HG02642 (cell line): ENCODE measurements at regions not wholly inside any gene's neighbourhood (a gene's known extent, or its start where the extent isn't known, plus 50 kb on each side); places are given as distances from the start of the nearest gene placed in this dataset.
"Not testable (repeated sequence)": the region's sequence is repeated elsewhere in the genome, so short reads cannot be mapped to it uniquely, and the experiment has no call there.

Experiments used
- ATAC-seq: cut with Tn5 transposase; IDR thresholded peaks from one replicate; pipeline ENCODE4 v1.9.1; 2021; ENCODE audit warnings: mild to moderate bottlenecking; ENCODE audit not compliant: unreplicated experiment, poor library complexity

GRCh38 chr2:64742678-64743077, 89.0 kb upstream of the SERTAD2 start:
- ATAC-seq: no peak

DNA sequence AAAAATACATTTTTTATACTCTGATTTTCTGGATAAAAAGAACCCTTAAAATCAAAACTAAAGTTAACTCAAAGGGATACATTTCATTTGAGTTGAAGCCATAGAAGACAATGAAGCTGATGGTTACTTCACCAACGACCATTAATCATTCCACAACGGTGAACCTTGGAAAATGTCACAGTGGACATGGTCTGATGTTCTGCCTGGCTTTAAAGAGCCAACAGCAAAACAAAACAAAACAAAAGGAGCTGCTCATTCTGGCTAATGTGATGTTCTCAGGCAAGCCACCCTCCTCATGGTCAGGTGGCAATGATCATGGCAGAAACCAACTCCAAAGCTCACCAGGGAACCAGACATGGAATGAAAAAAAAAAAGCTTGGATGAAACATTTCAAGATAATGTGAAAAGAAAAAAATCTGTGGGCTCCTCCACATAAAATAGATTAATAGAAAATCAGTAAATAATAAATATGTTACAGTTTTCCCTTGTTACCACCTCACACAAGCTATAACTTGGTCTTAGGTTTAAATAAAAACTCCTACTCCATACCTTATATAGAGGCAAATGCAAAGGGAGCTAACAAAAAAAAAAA, 90.1 kb upstream of the SERTAD2 start:
- ATAC-seq: no peak

DNA sequence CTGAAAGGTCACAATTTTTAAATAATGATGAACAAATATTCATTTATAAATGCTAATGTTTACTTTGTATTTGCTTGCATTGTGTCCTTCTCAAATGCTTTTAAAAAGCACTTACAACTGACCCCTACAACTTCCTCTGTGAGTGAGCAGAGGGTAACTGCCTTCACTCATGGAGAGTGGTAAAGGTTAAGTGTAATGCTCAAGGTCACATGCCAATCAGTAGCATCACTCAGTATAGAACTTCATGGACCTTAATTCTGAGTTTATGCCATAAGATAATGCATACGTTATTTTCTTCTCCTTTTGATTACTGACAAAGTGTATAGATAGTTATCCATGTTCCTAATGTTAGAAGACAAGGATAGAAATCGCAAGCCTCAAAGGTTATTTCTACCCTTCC, 91.8 kb upstream of the SERTAD2 start:
- ATAC-seq: no peak

GRCh38 chr2:64747690-64748091, 94.0 kb upstream of the SERTAD2 start:
- not testable (repeated sequence) for ATAC-seq

GRCh38 chr2:64748147-64748546, 94.4 kb upstream of the SERTAD2 start:
- no peak for ATAC-seq

GRCh38 chr2:64748561-64748960, 94.8 kb upstream of the SERTAD2 start:
- no peak for ATAC-seq

- ATAC-seq: no peak
Observed at GRCh38 chr2:64749446-64749845, 95.7 kb upstream of the SERTAD2 start.

GRCh38 chr2:64750001-64750816, 96.5 kb upstream of the SERTAD2 start:
- ATAC-seq: no peak

- ATAC-seq: peak; percentile 89
Observed at GRCh38 chr2:64750817-64751285, 97.1 kb upstream of the SERTAD2 start.

- ATAC-seq: peak; percentile 88
Observed at GRCh38 chr2:64751286-64752260, 97.9 kb upstream of the SERTAD2 start.

DNA sequence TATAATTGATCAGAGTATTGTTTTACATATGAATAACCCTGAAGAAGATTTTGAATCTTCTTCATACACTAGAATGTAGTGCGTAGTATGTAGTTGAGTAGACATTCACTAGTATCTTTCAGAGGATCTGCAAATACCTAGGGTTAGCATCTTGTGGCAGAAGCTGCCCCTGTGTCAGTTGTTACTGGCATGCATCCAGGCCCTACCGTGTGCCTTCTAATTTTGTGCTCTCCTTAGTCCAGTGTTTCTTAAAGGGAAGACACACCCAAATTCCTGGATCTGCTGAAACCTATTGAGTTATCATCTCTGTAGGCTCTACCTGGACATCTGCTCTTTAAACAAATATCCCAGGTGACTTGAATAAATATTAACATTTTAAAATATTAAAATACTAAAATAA, 99.7 kb upstream of the SERTAD2 start:
- no peak for ATAC-seq

DNA sequence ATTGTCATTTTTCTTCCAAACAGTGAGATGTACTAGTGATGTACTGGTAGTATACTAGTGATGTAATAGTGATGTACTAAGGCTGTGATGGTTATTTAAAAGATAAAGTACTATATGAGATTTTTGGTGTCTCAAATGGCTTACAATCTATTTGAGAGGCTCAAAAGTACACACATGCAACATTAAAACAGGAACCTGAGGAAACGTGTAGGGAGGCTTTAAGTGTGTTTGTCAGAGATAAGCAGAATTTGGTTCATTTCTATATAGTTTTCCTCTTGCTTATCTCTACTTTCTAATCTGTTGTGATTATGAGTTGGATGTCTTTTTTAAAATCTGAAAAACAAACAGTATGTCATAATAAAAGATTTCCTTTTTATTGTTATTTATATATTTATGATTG, 100.9 kb upstream of the SERTAD2 start:
- no peak for ATAC-seq

- no peak for ATAC-seq
Observed at GRCh38 chr2:64757126-64757525, 103.4 kb upstream of the SERTAD2 start.

DNA sequence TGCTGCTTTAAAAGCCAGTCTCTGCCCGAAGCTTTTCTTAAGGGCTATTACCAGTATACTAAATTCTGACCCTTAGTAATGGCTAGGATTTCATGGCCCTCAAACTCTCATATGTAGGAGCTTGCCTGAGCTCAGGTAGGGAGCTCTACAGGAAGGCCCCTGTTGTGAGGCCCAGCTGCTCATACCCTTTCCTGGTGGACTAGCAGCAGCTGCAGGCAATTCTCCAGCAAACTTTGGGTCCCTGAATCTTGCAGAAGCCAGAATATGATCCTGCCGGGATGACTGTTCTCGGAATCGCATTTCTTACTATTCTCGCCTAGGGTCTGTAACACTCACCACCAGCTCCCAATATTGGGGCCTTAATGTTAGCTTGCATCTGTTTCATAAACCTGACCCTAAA, 106.4 kb upstream of the SERTAD2 start:
- no peak for ATAC-seq

DNA sequence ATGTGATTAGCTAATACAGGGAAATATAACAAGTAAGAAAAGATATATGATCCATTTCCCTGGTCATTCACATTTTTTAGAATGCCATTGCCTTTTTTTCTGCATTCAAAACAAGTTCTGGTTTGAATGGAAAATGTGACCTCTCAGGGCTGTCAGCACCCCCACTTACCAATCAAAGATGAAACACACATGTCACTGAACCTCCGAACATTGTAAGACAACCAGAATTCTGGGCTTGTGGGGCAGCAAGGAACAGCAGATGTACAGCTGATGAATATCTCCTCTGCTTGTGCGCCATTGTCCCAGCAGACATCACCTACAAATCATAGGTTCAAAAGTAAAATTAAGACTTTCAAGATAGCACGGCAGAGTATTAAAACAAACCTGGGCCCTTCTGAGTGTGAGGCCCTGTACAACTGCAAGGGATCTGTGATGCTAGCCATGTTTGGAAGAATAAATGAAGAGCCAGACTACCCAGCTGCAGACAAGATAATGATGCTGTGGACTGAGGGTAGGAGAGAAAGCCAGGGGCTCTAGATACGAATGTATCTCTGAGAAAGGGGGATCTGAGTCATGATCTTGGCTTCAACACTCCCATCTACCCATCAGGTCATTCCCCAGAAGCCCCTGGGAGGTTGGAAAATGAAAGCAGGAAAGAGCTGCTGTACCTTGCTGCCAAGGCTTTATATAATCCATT, 108.7 kb upstream of the SERTAD2 start:
- no peak for ATAC-seq

DNA sequence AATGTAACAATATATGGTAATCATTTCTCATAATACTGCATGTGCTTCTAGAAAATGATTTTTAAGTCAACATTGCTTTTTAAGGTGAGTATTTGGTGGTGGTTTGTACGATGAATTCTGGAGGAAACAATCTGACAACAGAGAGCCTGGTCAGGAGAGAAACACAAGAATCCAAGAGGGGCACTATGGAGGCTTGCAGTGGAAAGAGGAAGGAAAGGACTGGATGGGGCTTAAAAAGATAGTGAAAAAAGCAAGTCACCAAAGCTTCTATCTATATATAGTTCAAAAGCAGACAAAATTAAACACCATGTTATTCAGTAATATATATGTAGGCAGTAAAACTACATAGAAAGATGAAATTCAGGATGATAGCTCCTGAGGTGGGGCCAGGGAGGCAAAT, 109.4 kb upstream of the SERTAD2 start:
- no peak for ATAC-seq

GRCh38 chr2:64765160-64765805, 111.6 kb upstream of the SERTAD2 start:
- no peak for ATAC-seq

DNA sequence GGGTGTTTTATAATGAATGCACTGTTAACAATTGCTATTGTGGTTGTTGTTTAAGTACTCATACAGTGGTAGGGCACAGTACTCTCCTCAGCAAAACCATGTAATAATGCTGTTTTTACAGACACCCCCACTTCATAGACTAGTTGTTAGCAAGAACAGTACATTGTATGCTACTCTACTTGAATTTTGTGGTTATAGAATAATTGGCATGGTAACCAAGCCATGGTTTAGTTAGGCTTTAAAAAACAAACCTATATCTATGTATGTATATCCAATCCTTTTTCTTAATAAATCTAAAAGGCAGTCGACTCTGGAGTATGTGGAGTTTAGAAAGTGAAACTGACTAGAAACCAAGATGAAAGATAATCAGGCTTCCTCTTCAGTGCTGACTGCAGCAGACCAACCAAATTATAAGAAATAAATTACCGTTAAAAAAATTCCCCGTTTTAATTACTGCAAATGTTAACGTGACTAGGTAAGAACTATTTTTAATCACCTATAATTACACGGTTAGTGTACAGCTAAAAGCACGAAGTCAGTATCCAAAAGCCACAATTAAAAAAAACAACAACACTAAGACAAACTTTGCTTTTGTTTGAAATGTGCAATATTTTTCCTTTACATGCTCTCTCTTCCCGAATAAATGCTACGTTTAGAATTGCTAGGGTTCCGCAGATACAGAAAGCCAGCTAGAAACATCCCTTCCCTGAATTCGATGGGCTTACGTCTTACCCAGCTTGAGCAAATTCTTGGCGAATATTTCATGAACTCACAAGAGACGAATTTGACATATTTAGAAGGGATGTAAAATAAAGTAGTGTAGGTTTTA, 113.3 kb upstream of the SERTAD2 start:
- ATAC-seq: no peak
